Common myeloid progenitor, CD34-positive (primary cell): ENCODE measurements at regions not wholly inside any gene's neighbourhood (a gene's known extent, or its start where the extent isn't known, plus 50 kb on each side); places are given as distances from the start of the nearest gene placed in this dataset.

Experiments used
- CTCF ChIA-PET: fragments of 350-600 bp; sonication (Branson Sonifier 250); formaldehyde crosslinking; loops from one replicate; lab custom pipeline; 2021; ENCODE audit warnings: antibody characterized with exemption; lab: Charles Lee
- POLR2A ChIA-PET: fragments of 350-600 bp; sonication (Branson Sonifier 250); formaldehyde crosslinking; loops from one replicate; lab custom pipeline; 2021; ENCODE audit warnings: antibody characterized with exemption; lab: Charles Lee
- DNase-seq, 3 donors: peaks; one replicate each; pipeline versions ENCODE4 v3.0.0 to v3.0.0-alpha.2; 2013
- H3K27ac ChIP-seq, 2 experiments: 1 replicate in 1 of 2; 2 replicates in 1 of 2; pipeline ENCODE4 v1.7.0; 2013; ENCODE audit warnings: inconsistent platforms in 2 of 2, low read length in 2 of 2, mild to moderate bottlenecking in 2 of 2, low read depth in 1 of 2, moderate library complexity in 1 of 2; ENCODE audit not compliant: severe bottlenecking in 2 of 2, insufficient read depth in 1 of 2, poor library complexity in 1 of 2
- H3K27me3 ChIP-seq, 5 experiments: replicated peaks in 2 of 5; 1 replicate in 3 of 5; 2 replicates in 2 of 5; pipeline versions ENCODE4 v1.6.1 to v1.7.0; 2013; ENCODE audit warnings: low read length in 4 of 5, mild to moderate bottlenecking in 2 of 5, moderate library complexity in 2 of 5, inconsistent platforms in 1 of 5; ENCODE audit not compliant: insufficient read depth in 5 of 5, control insufficient read depth in 4 of 5
- H3K36me3 ChIP-seq, 4 experiments: 1 replicate in 2 of 4; 2 replicates in 2 of 4; pipeline versions ENCODE4 v1.6.1 to v1.7.0; 2013; ENCODE audit warnings: low read length in 3 of 4, control low read depth in 1 of 4, mild to moderate bottlenecking in 1 of 4; ENCODE audit not compliant: control insufficient read depth in 4 of 4, insufficient read depth in 4 of 4
- H3K4me1 ChIP-seq, 4 experiments: 1 replicate in 3 of 4; 2 replicates in 1 of 4; pipeline versions ENCODE4 v1.6.1 to v1.7.1; 2013; ENCODE audit warnings: low read length in 3 of 4, mild to moderate bottlenecking in 3 of 4, control low read depth in 1 of 4, inconsistent platforms in 1 of 4, moderate library complexity in 1 of 4; ENCODE audit not compliant: control insufficient read depth in 4 of 4, insufficient read depth in 4 of 4; ENCODE audit errors: control extremely low read depth in 1 of 4
- H3K4me3 ChIP-seq, 7 experiments: 1 replicate in 4 of 7; 2 replicates in 3 of 7; pipeline versions ENCODE4 v1.5.1 to v1.7.0; 2013; ENCODE audit warnings: mild to moderate bottlenecking in 7 of 7, low read length in 6 of 7, moderate library complexity in 6 of 7, inconsistent platforms in 2 of 7, low read depth in 2 of 7, control low read depth in 1 of 7; ENCODE audit not compliant: insufficient read depth in 4 of 7, control insufficient read depth in 1 of 7; ENCODE audit errors: extremely low read depth in 1 of 7
- H3K9me3 ChIP-seq, 5 experiments: 1 replicate in 4 of 5; 2 replicates in 1 of 5; pipeline versions ENCODE4 v1.6.1 to v1.7.1; 2013; ENCODE audit warnings: low read length in 4 of 5, mild to moderate bottlenecking in 2 of 5, inconsistent platforms in 1 of 5, low read depth in 1 of 5, moderate library complexity in 1 of 5; ENCODE audit not compliant: control insufficient read depth in 4 of 5, insufficient read depth in 2 of 5; ENCODE audit errors: control extremely low read depth in 1 of 5
- WGBS: methylation state at CpG from one replicate; pipeline ENCODE4 v1.1.5; 2013; ENCODE audit not compliant: insufficient coverage; 5-methylcytosine and 5-hydroxymethylcytosine counted together

- no peaks in the 10 kb centered on the region for H3K36me3 ChIP-seq
- DNase-seq, result no peak
- ChIA-PET CTCF (no interaction called here), POLR2A (no interaction called here)
- no peak overlapping the region for H3K27ac ChIP-seq
- no peaks in the 10 kb centered on the region for H3K27me3 ChIP-seq
- WGBS, result 91% methylated on average over 5 of the region's 5 CpGs
- H3K9me3 ChIP-seq, result no peaks in the 10 kb centered on the region
- H3K4me3 ChIP-seq, result no peak overlapping the region
- peaks cover 0 to 4% (median 0%) of the 10 kb centered on the region in 4 experiments for H3K4me1 ChIP-seq
Observed at GRCh38 chr2:107588181-107588580, 238.5 kb upstream of the RGPD4 start.

- Histone ChIP-seq H3K4me1 (peaks cover 0 to 4% (median 0%) of the 10 kb centered on the region in 4 experiments), H3K27me3 (no peaks in the 10 kb centered on the region), H3K4me3 (no peak overlapping the region), H3K27ac (no peak overlapping the region), H3K36me3 (no peaks in the 10 kb centered on the region), H3K9me3 (no peaks in the 10 kb centered on the region)
- WGBS, result 100% methylated on average over 2 of the region's 3 CpGs
- ChIA-PET POLR2A (no interaction called here), CTCF (no interaction called here)
- DNase-seq, result no peak
Observed at GRCh38 chr2:107589079-107589491, 237.6 kb upstream of the RGPD4 start.

- ChIA-PET CTCF (no interaction called here), POLR2A (no interaction called here)
- no peak for DNase-seq
- no peaks in the 10 kb centered on the region for H3K27me3 ChIP-seq
- no peaks in the 10 kb centered on the region for H3K36me3 ChIP-seq
- peaks cover 0 to 4% (median 0%) of the 10 kb centered on the region in 4 experiments for H3K4me1 ChIP-seq
- no peaks in the 10 kb centered on the region for H3K9me3 ChIP-seq
- H3K4me3 ChIP-seq, result no peak overlapping the region
- WGBS, result 100% methylated on average over 1 of the region's 3 CpGs
- no peak overlapping the region for H3K27ac ChIP-seq
Observed at GRCh38 chr2:107591561-107592279, 235.0 kb upstream of the RGPD4 start.

- no peaks in the 10 kb centered on the region for H3K9me3 ChIP-seq
- DNase-seq, result peak in 1 of 3 donors; percentile 4
- ChIA-PET CTCF (interaction anchor here (0.8 kb wide), 1 partner anchor 11 kb away, joined by 3 read pairs; no protein-coding TSS in a partner anchor), POLR2A (no interaction called here)
- 8% methylated on average over 3 of the region's 4 CpGs for WGBS
- peaks cover 0 to 4% (median 0%) of the 10 kb centered on the region in 4 experiments for H3K4me1 ChIP-seq
- no peaks in the 10 kb centered on the region for H3K27me3 ChIP-seq
- H3K36me3 ChIP-seq, result no peaks in the 10 kb centered on the region
- H3K27ac ChIP-seq, result no peak overlapping the region
- H3K4me3 ChIP-seq, result no peak overlapping the region
Observed at GRCh38 chr2:107592280-107592624, 234.4 kb upstream of the RGPD4 start.

GRCh38 chr2:107595285-107595684, 231.4 kb upstream of the RGPD4 start:
- no peak for DNase-seq
- POLR2A ChIA-PET, result no interaction called here
- no peak overlapping the region for H3K4me3 ChIP-seq

GRCh38 chr2:107595749-107596148, 230.9 kb upstream of the RGPD4 start:
- Histone ChIP-seq H3K4me3 (no peak overlapping the region), H3K36me3 (no peaks in the 10 kb centered on the region), H3K9me3 (no peaks in the 10 kb centered on the region), H3K27me3 (no peaks in the 10 kb centered on the region), H3K27ac (no peak overlapping the region), H3K4me1 (peaks cover 0 to 4% (median 0%) of the 10 kb centered on the region in 4 experiments)
- no peak for DNase-seq
- WGBS, result 97% methylated on average over 4 of the region's 4 CpGs
- POLR2A ChIA-PET, result no interaction called here
- CTCF ChIA-PET, result no interaction called here

More at GRCh38 chr2:107595285-107595684, 231.4 kb upstream of the RGPD4 start:
- WGBS, result 100% methylated on average over 5 of the region's 5 CpGs
- Histone ChIP-seq H3K36me3 (no peaks in the 10 kb centered on the region), H3K27me3 (no peaks in the 10 kb centered on the region), H3K4me1 (peaks cover 0 to 4% (median 0%) of the 10 kb centered on the region in 4 experiments), H3K9me3 (no peaks in the 10 kb centered on the region), H3K27ac (no peak overlapping the region)
- CTCF ChIA-PET, result no interaction called here

- Histone ChIP-seq H3K4me1 (peaks cover 0 to under 1% (median 0%) of the 10 kb centered on the region in 4 experiments), H3K9me3 (no peaks in the 10 kb centered on the region), H3K27ac (no peak overlapping the region), H3K36me3 (no peaks in the 10 kb centered on the region), H3K27me3 (no peaks in the 10 kb centered on the region), H3K4me3 (no peak overlapping the region)
- CTCF ChIA-PET, result no interaction called here
- no peak for DNase-seq
- POLR2A ChIA-PET, result no interaction called here
Observed at GRCh38 chr2:107597507-107597906, 229.2 kb upstream of the RGPD4 start.
